NB4 (cell line): ENCODE measurements at regions not wholly inside any gene's neighbourhood (a gene's known extent, or its start where the extent isn't known, plus 50 kb on each side); places are given as distances from the start of the nearest gene placed in this dataset.
"Not testable (repeated sequence)": the region's sequence is repeated elsewhere in the genome, so short reads cannot be mapped to it uniquely, and the experiment has no call there.

Experiments used
- DNase-seq: peaks from one replicate; pipeline ENCODE4 v3.0.0; 2010; ENCODE audit warnings: low read depth
- H3K4me3 ChIP-seq: one replicate; pipeline ENCODE4 v1.5.1; 2011; ENCODE audit warnings: mild to moderate bottlenecking, low read depth, low read length, moderate library complexity
- MYC ChIP-seq: IDR thresholded peaks from 2 replicates; pipeline ENCODE4 v1.6.1; 2011; ENCODE audit warnings: low read depth, low read length
- POLR2A ChIP-seq: IDR thresholded peaks from 2 replicates; pipeline ENCODE4 v1.6.1; 2011; ENCODE audit warnings: mild to moderate bottlenecking; ENCODE audit not compliant: insufficient read length; ENCODE audit errors: extremely low read depth
- TF ChIP-seq, protein P1 (sequence below): IDR thresholded peaks from one replicate; pipeline ENCODE4 v1.5.1; 2012; ENCODE audit warnings: low read depth, low read length
- TF ChIP-seq, protein P2 (sequence below): IDR thresholded peaks from 2 replicates; pipeline ENCODE4 v1.6.1; 2011; ENCODE audit warnings: low read depth, low read length

DNA sequence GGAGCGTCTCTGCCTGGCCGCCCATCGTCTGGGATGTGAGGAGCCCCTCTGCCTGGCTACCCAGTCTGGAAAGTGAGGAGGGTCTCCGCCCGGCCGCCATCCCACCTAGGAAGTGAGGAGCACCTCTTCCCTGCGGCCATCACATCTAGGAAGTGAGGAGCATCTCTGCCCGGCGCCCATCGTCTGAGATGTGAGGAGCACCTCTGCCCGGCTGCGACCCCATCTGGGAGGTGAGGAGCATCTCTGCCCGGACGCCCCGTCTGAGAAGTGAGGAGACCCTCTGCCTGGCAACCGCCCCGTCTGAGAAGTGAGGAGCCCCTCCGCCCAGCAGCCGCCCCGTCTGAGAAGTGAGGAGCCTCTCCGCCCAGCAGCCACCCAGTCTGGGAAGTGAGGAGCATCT, 84.5 kb downstream of the IDS start:
- not testable (repeated sequence) for H3K4me3 ChIP-seq, DNase-seq

DNA sequence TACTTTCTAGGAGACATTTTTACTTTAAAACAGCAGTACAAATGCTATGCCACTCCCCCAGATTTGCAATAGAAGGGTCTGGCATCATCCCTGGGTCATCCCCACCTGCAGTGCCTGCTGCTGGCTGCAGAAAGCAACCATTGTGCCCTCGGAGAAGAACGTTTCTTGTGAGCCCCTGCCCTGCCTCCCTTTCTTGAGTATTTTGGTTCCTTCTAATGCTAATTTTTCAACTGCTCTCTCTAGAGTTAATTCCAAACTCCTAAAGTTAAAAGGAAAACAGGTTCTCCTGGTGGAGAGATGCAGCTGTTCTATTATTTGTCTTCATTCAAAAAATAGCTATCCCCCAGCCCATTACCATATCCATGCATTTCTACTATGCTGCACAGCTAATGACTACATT, 107.1 kb downstream of the IDS start:
- H3K4me3 ChIP-seq = no peak overlapping the region
- TF ChIP-seq, protein P1, sequence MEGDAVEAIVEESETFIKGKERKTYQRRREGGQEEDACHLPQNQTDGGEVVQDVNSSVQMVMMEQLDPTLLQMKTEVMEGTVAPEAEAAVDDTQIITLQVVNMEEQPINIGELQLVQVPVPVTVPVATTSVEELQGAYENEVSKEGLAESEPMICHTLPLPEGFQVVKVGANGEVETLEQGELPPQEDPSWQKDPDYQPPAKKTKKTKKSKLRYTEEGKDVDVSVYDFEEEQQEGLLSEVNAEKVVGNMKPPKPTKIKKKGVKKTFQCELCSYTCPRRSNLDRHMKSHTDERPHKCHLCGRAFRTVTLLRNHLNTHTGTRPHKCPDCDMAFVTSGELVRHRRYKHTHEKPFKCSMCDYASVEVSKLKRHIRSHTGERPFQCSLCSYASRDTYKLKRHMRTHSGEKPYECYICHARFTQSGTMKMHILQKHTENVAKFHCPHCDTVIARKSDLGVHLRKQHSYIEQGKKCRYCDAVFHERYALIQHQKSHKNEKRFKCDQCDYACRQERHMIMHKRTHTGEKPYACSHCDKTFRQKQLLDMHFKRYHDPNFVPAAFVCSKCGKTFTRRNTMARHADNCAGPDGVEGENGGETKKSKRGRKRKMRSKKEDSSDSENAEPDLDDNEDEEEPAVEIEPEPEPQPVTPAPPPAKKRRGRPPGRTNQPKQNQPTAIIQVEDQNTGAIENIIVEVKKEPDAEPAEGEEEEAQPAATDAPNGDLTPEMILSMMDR = no peak
- TF ChIP-seq, protein P2, sequence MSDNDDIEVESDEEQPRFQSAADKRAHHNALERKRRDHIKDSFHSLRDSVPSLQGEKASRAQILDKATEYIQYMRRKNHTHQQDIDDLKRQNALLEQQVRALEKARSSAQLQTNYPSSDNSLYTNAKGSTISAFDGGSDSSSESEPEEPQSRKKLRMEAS = no peak
- TF ChIP-seq POLR2A = no peak
- no peak for TF ChIP-seq MYC
- DNase-seq = no peak

DNA sequence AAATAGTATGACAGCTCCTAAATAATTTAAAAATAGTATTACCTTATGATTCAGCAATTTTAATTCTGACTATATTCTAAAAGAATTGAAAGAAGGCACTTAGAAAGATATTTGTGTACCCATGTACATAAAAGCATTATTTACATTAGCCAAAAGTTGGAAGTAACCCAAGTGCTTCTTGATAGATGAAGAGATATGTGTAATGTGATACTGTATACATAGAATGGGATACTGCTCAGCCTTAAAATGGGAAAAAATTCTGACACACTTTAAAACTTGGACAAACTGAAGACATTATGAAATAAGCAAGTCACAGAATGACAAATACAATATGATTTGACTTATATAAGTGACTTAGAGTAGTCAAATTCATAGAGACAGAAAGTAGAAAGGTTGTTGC, 112.2 kb downstream of the IDS start:
- TF ChIP-seq MYC (no peak), POLR2A (no peak)
- TF ChIP-seq, protein P2 = no peak
- TF ChIP-seq, protein P1 = no peak
- DNase-seq = no peak
- H3K4me3 ChIP-seq = no peak overlapping the region

- no peak overlapping the region for H3K4me3 ChIP-seq
- TF ChIP-seq POLR2A (no peak), MYC (no peak)
- TF ChIP-seq, protein P2 = no peak
- TF ChIP-seq, protein P1 = no peak
- no peak for DNase-seq
These were observed 121.3 kb downstream of the IDS start for GRCh38 chrX:149383852-149384251.

DNA sequence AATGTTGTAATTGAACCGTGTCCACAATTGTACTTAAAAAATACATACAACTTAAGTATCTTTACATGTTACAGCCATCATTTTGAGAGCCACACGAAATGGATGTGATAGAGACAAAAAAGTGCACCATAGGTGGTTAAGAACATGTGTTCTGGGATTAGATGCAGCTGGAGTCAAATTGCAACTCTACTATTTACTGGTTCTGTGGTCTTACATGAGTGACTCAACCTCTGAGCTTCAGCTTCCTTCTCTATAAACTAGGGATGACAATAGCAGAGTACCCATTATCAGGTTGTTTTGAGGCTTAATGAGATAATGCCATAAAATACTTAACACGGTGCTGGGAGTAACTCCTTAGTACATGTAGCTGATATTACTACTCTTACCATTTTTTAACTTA, 130.4 kb downstream of the IDS start:
- H3K4me3 ChIP-seq = no peak overlapping the region
- DNase-seq = no peak
- TF ChIP-seq MYC = no peak
- TF ChIP-seq, protein P1 = no peak
- TF ChIP-seq, protein P2 = no peak
- TF ChIP-seq POLR2A = no peak

DNA sequence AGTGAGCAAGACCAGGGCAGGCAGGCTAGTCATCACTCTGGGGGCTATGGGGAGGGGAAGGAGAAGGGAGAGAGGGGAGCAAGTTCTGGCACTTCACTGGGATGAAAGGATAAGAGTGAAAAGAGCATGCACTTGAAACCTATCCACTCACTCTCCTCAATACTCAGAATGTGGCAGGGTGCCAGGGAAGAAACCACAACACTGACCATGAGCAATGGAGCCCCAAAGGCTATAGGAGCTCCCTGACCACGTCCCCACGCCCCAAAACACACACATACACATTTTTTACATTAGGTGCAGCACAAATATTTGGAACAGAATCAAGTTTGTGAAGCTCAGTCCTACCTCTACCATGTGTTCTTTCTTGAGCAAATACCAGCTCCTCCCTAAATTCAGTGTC, 132.2 kb downstream of the IDS start:
- no peak for DNase-seq
- no peak overlapping the region for H3K4me3 ChIP-seq
- no peak for TF ChIP-seq POLR2A
- TF ChIP-seq, protein P2 = no peak
- TF ChIP-seq, protein P1 = no peak
- no peak for TF ChIP-seq MYC
